GM12878 (cell line): ENCODE measurements at regions not wholly inside any gene's neighbourhood (a gene's known extent, or its start where the extent isn't known, plus 50 kb on each side); places are given as distances from the start of the nearest gene placed in this dataset.

Experiments
- ATAC-seq: fragments of 200-7000 bp; cut with Tn5 transposase; 3 replicates; pipeline ENCODE4 v1.9.1; 2020; ENCODE audit warnings: mild to moderate bottlenecking, moderate library complexity
- BruUV-seq: library from RNA; stranded (reverse); fragments of 400-500 nt; replicated peaks from 2 replicates; lab custom pipeline; 2021; lab: Mats Ljungman, UMichigan
- CTCF ChIA-PET: fragments of 300-600 bp; sonication (Branson Sonifier 250); formaldehyde crosslinking; extraction: SDS; loops from one replicate; lab custom pipeline; 2021; ENCODE audit warnings: inconsistent platforms; lab: Yijun Ruan, JAX
- POLR2A ChIA-PET: fragments of 350-600 bp; formaldehyde crosslinking; extraction: SDS; loops from one replicate; lab custom pipeline; 2021; ENCODE audit warnings: inconsistent platforms; lab: Charles Lee
- RAD21 ChIA-PET: fragments of 300-600 bp; sonication (Branson Sonifier 250); formaldehyde crosslinking; loops from one replicate; lab custom pipeline; 2023; ENCODE audit warnings: antibody characterized with exemption; ENCODE audit not compliant: unreplicated experiment; lab: Charles Lee
- SMC1A ChIA-PET: fragments of 300-600 bp; sonication (Branson Sonifier 250); formaldehyde crosslinking; loops from one replicate; lab custom pipeline; 2023; ENCODE audit not compliant: unreplicated experiment, uncharacterized antibody; lab: Charles Lee
- DNase-seq: peaks from one replicate; pipeline ENCODE4 v3.0.0-alpha.2; 2011; ENCODE audit warnings: low read depth, low spot score
- FAIRE-seq: peaks from 3 replicates; lab custom pipeline; 2011; peaks lifted over from hg19 to GRCh38; lab: Jason Lieb, UNC
- H2AFZ ChIP-seq: 2 replicates; pipeline ENCODE4 v1.6.0; 2011; ENCODE audit warnings: low read depth, low read length, control low read depth; ENCODE audit not compliant: control insufficient read depth
- H3K27ac ChIP-seq: 2 replicates; pipeline ENCODE4 v1.5.1; 2011; ENCODE audit warnings: control low read depth; ENCODE audit not compliant: control insufficient read depth, insufficient read depth
- H3K27me3 ChIP-seq, 2 experiments: replicated peaks in 1 of 2; 2 replicates each; pipeline versions ENCODE4 v1.6.0 to v1.6.1; 2011; ENCODE audit warnings: low read length in 1 of 2; ENCODE audit not compliant: control insufficient read depth in 2 of 2, insufficient read depth in 2 of 2
- H3K36me3 ChIP-seq, 2 experiments: 2 replicates each; pipeline ENCODE4 v1.5.1; 2011; ENCODE audit warnings: low read length in 1 of 2; ENCODE audit not compliant: control insufficient read depth in 2 of 2, insufficient read depth in 2 of 2
- H3K4me1 ChIP-seq: 2 replicates; pipeline ENCODE4 v1.6.1; 2011; ENCODE audit warnings: mild to moderate bottlenecking, low read length, moderate library complexity, mixed read lengths; ENCODE audit not compliant: control insufficient read depth, insufficient read depth
- H3K4me2 ChIP-seq: 2 replicates; pipeline ENCODE4 v1.6.0; 2011; ENCODE audit warnings: control low read depth; ENCODE audit not compliant: control insufficient read depth, insufficient read depth
- H3K4me3 ChIP-seq: fragments of 200-600 bp; sonication (generic); 2 replicates; pipeline ENCODE4 v1.5.1; 2016
- H3K79me2 ChIP-seq: 2 replicates; pipeline ENCODE4 v1.6.0; 2011; ENCODE audit warnings: low read length; ENCODE audit not compliant: control insufficient read depth, insufficient read depth
- H3K9ac ChIP-seq: 2 replicates; pipeline ENCODE4 v1.8.0; 2011; ENCODE audit warnings: low read length, control low read depth, mixed read lengths; ENCODE audit not compliant: control insufficient read depth, insufficient read depth
- H3K9me3 ChIP-seq: replicated peaks from 3 replicates; pipeline ENCODE4 v1.5.1; 2011; ENCODE audit warnings: mild to moderate bottlenecking, low read length; ENCODE audit not compliant: control insufficient read depth, insufficient read depth
- H4K20me1 ChIP-seq: 2 replicates; pipeline ENCODE4 v1.6.0; 2011; ENCODE audit not compliant: control insufficient read depth, insufficient read depth
- BACH1 ChIP-seq: fragments of 450-650 bp; IDR thresholded peaks from 2 replicates; pipeline ENCODE4 v1.6.1; 2017; ENCODE audit warnings: mild to moderate bottlenecking, borderline replicate concordance
- BCL3 ChIP-seq: IDR thresholded peaks from 2 replicates; pipeline ENCODE4 v1.6.1; 2011; ENCODE audit warnings: borderline replicate concordance, low read depth, mild to moderate bottlenecking, moderate library complexity, low read length; ENCODE audit not compliant: insufficient read depth, poor library complexity, severe bottlenecking
- CBX5 ChIP-seq: sonication (generic); IDR thresholded peaks from 2 replicates; pipeline ENCODE4 v1.6.1; 2016; ENCODE audit warnings: low read depth, moderate library complexity, mild to moderate bottlenecking, inconsistent platforms
- E2F8 ChIP-seq: fragments of 450-650 bp; IDR thresholded peaks from 2 replicates; pipeline ENCODE4 v1.6.1; 2018; ENCODE audit warnings: mild to moderate bottlenecking, low read depth, moderate library complexity; ENCODE audit not compliant: partially characterized antibody
- IRF3 ChIP-seq: fragments of 450-650 bp; IDR thresholded peaks from 2 replicates; pipeline ENCODE4 v1.6.1; 2014; ENCODE audit warnings: mild to moderate bottlenecking
- KLF5 ChIP-seq: fragments of 450-650 bp; IDR thresholded peaks from 2 replicates; pipeline ENCODE4 v1.6.1; 2014; ENCODE audit warnings: mild to moderate bottlenecking; ENCODE audit not compliant: partially characterized antibody
- NRF1 ChIP-seq: conservative IDR thresholded peaks from 2 replicates; pipeline ENCODE4 v1.6.1; 2011; ENCODE audit warnings: mild to moderate bottlenecking, low read depth, low read length, improper control_type of control experiment
- POU2F2 ChIP-seq: IDR thresholded peaks from 3 replicates; pipeline ENCODE4 v1.6.1; 2011; ENCODE audit warnings: low read depth, mild to moderate bottlenecking, low read length, borderline replicate concordance
- TAF1 ChIP-seq: IDR thresholded peaks from 2 replicates; pipeline ENCODE4 v1.6.1; 2011; ENCODE audit warnings: mild to moderate bottlenecking, low read depth, low read length, borderline replicate concordance
- YBX1 ChIP-seq: fragments of 450-650 bp; IDR thresholded peaks from 2 replicates; pipeline ENCODE4 v1.6.1; 2016; ENCODE audit warnings: antibody characterized with exemption
- YY1 ChIP-seq: IDR thresholded peaks from 2 replicates; pipeline ENCODE4 v1.6.1; 2011; ENCODE audit warnings: low read depth, mild to moderate bottlenecking, low read length
- WGBS: methylation state at CpG from one replicate; pipeline ENCODE4 v1.1.6; 2016; ENCODE audit warnings: low lambda C conversion rate; ENCODE audit not compliant: insufficient replicate concordance, insufficient coverage; ENCODE audit errors: missing lambda C conversion rate; 5-methylcytosine and 5-hydroxymethylcytosine counted together
- in situ Hi-C: fragments of 300-500 bp; cut with MboI; formaldehyde crosslinking; loops from 9 replicates; pipeline ENCODE4 v1.14.3; 2018; ENCODE audit warnings: mixed read lengths
- intact Hi-C: fragments of 100-400 bp; cut with micrococcal nuclease; formaldehyde crosslinking; loops from one replicate; pipeline ENCODE4 v1.14.2; 2022; ENCODE audit not compliant: unreplicated experiment

- ATAC-seq = no peak
- TF ChIP-seq TAF1 (no peak), NRF1 (no peak), BACH1 (no peak), YY1 (no peak), CBX5 (no peak), BCL3 (no peak), YBX1 (no peak), POU2F2 (no peak), IRF3 (no peak), E2F8 (no peak), KLF5 (no peak)
- ChIA-PET POLR2A (no interaction called here), SMC1A (no interaction called here), RAD21 (no interaction called here), CTCF (interaction anchor here (1.1 kb wide), 1 partner anchor 261 kb away, joined by 3 read pairs; no protein-coding TSS in a partner anchor)
- H2AFZ ChIP-seq = no peak overlapping the region
- intact Hi-C loops (no loop called here), in situ Hi-C loops (no loop called here)
- BruUV-seq = no TSS peak
- no peak for FAIRE-seq
- H3K27ac ChIP-seq = no peak overlapping the region
- H3K79me2 ChIP-seq = no peaks in the 10 kb centered on the region
- no peaks in the 10 kb centered on the region for H3K36me3 ChIP-seq
- H3K4me2 ChIP-seq = no peak overlapping the region
- H3K27me3 ChIP-seq = no peaks in the 10 kb centered on the region
- no peak for DNase-seq
- H3K4me1 ChIP-seq = no peaks in the 10 kb centered on the region
- H4K20me1 ChIP-seq = no peaks in the 10 kb centered on the region
- H3K4me3 ChIP-seq = no peak overlapping the region
- 3% methylated on average over 4 of the region's 4 CpGs for WGBS
- no peak overlapping the region for H3K9ac ChIP-seq
- H3K9me3 ChIP-seq = no peaks in the 10 kb centered on the region
These were observed 609.9 kb upstream of the CPEB2 start for GRCh38 chr4:14392378-14392777.
